ENCODE measurements at regions not wholly inside any gene's neighbourhood (a gene's known extent, or its start where the extent isn't known, plus 50 kb on each side); places are given as distances from the start of the nearest gene placed in this dataset.
A peak's percentile ranks its signal among the peaks of the same experiment; 100 is the strongest.
"Not testable (repeated sequence)": the region's sequence is repeated elsewhere in the genome, so short reads cannot be mapped to it uniquely, and the experiment has no call there.

DNA sequence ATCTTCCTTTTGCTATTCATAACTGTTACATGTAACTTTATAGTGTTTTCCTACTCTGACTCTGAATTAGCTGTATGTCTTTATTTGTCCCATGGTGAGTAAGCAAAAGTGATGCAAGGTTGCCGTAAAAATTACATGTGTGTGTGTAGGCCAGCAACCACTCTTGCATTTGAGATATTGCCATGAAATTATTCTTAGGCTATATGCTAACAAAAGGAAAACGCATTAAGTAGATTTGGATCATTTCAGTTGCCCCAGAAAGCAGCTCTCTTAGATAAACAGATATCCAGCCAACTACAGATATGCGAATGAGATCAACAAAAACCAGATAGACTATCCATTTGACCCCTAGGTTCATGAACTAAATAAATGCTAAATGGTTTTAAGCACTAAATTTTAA, 73.6 kb downstream of the CYLC2 start:
- peak in 1 of 3 donors; percentile 30 for DNase-seq

DNA sequence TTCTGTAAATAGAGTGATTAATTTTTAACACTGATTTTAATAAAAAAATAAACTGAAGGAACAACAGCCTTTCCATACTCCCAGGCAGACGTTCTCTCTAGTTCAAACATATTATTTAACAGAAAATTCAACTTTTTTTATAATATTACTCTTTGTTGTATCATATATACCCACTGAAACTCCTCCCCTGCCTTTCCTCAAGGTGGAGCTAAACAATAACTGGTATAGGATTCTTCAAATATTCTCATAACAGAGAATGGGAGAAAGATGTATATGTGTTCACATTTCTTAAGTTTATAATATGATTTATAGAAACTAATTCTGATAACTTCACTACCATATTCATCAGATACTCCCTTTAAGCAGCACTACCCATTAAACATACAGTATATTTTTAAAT, 83.4 kb downstream of the CYLC2 start:
- no peak for DNase-seq

DNA sequence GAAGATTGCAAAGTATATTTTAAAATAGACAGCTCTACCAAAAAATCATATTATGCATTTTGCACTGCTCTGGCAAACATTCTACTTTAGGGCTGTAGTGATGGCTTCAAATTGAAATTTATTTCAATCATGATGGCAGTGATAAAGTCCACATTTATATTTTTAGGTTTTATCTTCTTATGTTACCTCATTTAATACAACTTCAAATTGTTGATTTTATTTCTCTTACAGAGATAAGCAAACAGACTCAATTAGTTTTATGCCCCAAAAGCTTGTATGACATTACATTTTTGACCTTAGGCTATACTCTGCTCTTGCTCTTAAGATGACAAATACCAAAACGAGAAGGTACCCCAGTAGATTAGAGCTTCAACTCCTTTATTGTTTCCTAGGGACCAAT, 87.4 kb downstream of the CYLC2 start:
- DNase-seq, result no peak

DNA sequence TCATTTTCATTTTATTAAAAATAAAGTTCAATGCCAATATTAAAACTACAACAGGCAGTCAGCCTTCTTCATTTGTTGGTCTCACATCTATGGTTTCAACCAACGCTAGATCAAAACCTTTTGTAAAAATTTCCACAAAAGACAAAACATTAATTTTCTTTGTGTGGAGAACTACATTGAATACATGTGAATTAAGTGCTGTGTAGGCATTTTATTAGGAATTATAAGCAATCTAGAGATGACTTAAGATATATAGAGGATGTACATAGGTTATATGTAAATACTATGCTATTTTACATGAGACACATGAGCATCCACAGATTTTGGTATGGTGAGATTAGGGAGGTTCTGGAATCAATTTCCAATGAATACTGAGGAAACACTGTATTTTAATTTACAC, 94.2 kb downstream of the CYLC2 start:
- no peak for DNase-seq

DNA sequence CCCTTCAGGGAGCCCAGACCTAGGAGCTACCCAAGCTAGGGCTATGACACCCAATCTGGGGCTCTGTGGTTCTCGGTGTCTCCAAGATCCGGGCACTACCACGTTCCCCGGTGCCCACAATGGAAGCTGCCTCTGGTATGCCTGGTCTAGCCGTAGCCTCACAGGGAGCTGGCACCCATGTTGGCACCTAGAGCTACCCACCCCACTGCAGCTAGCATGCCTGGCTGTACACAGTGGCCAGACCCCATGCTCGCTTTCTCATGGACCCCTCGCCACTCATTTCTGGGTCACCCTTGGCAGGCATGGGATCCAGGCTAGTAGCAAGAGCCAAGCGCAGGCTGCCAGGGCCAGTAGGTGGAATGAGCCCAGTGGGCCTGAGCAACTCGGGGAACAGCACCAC, 109.0 kb downstream of the CYLC2 start:
- no peak for DNase-seq

DNA sequence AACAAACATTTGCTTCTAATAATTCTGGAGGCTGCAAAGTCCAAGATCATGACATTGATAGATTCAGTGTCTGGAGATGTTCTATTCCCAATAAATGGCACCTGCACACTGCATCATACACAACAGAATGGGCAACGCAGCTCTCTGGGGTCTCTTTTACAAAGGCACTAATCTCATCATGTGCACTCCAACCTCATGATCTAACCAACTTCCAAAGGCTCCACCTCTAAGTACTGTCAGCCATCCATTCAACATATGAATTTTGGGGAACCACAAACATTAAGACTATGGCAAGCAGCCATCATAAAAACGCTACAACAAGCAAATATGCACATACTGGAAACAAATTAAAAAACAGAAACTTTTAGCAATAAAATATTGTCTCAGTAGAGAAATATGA, 121.1 kb downstream of the CYLC2 start:
- DNase-seq, result peak; percentile 41 to 73 (median 45)

DNA sequence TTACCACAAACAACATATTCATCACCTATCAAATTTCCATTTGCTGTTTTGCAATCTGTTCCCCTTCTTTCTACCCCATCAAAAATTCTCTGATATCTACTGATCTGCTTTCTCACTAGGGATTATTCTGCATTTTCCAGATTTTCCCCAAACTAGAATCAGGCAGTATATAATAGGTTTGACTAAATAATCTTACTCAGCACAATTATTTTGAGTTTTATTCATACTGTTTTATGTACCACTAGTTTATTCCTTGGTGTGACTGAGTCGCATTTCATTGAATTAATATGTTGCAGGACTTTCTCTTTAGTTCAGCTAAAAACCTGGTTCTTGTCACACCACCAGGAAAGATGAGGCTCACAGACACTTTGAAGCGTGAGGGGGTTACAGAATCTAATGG, 131.4 kb downstream of the CYLC2 start:
- DNase-seq, result no peak

DNA sequence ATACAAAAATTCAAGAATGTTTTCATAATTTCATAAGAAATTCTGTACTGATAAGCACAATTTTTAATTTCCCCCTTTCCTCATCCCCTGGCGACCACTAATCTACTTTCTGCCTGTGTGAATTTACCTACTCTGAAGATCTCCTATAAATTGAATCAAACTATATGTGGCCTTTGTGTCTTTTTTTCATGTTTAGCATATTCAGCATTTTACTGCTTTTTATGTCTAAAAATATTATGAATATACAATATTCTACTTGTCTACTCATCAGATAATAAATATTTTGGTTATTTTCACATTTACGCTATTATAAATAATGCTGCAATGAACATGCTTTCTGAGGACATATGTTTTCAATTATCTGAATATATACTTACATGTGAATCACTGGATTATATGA, 144.8 kb downstream of the CYLC2 start:
- no peak for DNase-seq

DNA sequence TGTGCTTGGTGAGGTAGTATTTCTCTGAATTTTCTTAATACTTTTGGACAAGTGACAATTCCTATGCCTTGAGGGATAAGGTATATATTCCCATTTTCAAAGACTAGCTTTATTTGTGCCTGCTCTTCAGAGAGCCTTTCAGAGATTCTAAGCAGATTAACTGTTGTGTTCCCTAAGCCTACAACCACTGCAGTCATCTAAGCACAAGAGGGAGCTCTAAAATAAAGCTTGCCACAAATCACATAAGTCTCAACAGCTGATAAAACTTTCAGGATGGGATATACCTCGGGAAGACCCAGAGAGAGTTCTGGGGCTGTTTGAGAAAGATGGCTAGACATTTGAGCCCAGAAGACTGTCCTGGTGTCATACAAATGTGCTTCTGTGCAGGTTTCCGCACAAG, 157.3 kb downstream of the CYLC2 start:
- no peak for DNase-seq

DNA sequence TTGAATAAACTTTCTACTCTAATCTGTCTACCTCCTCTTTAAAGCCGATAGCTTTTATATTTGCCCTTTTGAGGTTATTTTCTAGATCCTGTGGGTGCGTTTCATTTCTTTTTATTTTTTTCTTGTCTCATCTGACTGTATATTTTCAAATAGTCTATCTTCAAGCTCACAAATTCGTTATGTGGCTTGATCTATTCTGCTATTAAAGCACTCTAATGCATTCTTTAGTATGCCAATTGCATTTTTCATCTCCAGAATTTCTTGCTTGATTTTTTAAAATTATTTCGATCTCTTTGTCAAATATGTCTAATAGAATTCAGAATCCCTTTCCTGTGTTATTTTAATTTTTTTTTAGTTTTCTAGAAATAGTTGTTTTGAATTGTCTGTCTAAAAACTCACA, 172.4 kb downstream of the CYLC2 start:
- DNase-seq, result no peak

DNA sequence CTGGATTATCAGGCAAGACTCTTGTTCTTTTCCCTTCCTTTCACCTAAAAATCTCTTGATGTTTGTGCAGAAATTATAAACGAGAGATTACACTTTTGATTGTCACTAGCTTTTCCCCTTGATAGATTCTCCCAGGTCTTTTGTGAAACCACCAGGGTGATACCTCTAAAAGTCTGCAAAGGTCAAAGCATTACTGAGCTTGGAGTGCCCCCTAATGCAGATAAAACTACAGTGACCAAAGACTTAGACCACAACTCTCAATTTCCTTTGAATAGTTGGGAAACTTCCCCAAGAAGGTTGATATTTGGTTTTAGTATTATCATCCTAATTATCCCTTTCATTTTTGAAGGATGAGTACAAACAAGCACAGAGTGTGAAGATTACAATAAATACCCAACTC, 173.1 kb downstream of the CYLC2 start:
- DNase-seq, result no peak

DNA sequence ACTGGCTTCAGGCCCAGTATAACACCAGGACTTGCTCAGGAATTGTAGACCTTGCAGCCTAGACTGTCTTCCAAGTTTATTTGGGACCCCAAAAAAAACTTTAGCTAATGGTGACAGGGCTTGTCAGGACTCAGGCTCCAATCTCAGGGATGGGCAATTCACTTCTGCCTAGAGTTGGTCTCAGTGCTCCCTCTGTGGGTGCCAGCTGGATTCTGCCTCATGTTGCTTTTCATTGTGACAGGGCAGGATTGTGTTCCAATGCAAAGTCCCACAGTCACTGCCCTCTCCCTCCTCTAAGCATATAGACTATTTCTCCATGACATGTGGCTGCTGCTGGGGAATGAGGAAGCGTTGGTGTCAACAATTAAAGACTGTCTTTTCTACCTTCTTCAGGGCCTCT, 174.7 kb downstream of the CYLC2 start:
- DNase-seq, result no peak

DNA sequence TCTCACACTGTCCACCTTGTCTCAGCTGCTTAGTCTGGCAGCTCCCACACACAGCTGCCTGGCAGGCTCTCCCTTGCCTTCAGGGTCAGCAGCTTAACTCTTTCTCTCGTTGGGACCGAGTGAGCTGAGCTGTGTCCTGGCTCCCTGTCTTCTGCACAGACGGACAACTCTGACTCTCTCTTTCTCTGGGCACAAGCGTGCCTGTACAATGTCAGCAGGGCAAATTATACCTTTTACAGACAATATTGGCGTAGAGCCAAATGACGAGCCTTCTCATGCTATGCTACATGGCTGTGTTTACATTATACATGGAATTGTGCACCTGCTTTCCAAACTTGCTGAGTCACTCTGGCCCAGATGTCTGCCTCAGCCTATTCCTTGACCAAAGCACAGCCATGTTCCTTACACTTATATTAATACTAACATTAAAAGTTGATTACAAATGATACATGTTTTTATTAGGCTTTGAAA, 188.6 kb downstream of the CYLC2 start:
- peak; percentile 56 to 86 (median 58) for DNase-seq

DNA sequence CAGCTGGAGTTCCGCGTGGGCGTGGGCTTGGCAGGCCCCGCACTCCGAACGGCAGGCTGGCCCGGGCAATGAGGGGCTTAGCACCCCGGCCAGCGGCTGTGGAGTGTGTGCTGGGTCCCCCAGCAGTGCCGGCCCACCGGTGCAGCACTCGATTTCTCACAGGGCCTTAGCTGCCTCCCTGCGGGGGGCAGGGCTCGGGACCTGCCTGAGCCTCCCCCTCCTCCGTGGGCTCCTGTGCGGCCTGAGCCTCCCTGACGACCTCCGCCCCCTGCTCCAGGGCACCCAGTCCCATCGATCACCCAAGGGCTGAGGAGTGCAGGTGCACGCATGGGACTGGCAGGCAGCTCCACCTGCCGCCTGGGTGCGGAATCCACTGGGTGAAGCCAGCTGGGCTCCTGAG, 191.8 kb downstream of the CYLC2 start:
- DNase-seq, result no peak

DNA sequence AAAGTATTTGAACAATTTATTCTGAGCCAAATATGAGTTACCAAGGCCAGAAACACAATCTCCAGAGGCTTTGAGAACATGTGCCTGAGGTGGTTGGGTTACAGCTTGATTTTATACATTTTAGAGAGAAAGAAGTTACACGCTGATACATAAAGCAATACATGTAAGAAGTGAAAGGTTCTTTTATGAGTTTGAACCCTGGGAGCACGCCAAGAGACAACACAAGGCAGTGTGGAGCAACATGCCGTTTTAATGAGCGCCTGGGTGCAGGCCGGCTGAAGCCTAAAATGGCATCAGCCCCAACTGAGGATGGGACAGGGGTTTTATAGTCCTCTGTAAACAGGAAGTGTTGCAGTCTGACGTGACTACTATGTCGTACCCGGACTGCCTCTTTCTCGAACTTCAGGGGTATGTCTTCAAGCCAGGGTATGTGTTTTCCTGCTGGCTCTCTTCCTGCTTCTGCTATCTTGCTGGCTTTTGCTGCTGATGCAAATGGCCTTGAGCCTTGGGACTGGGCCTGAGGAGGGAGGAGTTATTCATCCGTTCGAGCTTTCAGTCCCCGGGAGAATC, 193.7 kb downstream of the CYLC2 start:
- DNase-seq, result peak; percentile 25 to 79 (median 51)

DNA sequence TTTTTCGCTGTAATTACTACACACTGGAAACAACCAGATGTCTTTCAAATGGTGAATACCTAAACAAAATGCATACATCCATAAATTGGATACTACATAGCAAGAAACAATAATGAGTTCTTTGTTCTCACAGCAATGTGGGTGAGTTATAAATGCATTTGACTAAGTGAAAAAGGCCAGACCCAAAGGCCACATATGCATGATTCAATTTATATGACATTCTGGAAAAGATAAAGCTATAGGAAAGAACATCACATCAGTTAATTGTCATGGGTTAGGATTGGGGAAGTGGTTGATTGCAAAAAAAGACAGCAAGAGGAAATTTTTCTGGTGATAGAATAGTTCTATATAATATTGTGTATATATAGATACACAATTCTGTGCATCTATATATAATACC, 198.9 kb downstream of the CYLC2 start:
- no peak for DNase-seq

DNA sequence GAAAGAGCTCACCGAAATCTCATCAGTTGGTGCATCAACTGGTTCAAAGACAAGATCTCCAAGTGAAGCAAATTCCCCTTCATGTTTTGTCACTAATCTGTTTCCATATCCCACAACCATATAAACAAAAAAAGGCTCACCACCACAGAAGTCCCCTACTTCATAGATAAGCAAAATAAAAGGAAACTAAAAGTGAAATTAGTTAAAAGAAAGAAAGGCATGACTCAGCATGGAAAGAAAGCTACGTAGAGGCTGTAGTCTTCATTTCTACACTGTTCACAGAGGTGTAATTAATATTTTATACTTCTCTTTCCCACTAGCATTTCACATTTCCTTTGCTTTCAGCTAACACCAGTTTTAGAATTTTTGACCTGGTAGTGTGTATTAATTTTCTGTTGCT, 208.0 kb downstream of the CYLC2 start:
- no peak for DNase-seq

DNA sequence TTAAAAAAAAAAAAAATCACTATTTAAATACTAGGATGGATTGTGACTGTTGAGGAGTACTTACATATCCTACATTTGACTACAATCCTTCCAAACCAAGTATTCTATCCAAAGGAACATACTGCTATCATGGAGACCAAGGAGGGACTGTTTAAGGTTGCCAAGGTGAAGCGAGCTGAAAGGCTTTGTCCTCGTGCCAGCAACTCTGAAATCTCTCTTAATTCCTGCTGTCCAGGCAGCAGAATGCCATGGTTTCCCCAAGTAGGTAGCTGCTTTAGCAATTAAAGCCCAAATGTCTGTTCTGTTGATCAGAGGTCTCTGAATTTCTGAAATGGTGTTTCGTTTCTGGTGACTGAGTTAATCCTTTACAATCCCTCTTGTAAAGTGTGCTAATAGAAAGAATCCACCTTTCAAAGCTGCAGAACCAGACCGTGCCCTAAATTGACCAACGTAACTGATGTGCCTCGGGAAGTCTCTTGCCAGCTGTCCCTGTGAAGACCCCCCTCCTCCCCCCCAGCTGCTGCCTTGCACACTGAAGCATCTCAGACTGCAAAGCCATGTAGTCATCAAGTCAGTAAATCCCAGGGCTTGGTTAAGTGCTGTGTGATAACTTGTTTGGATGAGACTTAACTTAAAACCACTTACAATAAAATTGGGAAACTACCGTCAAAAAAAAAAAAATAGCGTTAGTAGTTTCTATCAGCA, 210.9 kb downstream of the CYLC2 start:
- peak in 1 of 3 donors; percentile 18 for DNase-seq

DNA sequence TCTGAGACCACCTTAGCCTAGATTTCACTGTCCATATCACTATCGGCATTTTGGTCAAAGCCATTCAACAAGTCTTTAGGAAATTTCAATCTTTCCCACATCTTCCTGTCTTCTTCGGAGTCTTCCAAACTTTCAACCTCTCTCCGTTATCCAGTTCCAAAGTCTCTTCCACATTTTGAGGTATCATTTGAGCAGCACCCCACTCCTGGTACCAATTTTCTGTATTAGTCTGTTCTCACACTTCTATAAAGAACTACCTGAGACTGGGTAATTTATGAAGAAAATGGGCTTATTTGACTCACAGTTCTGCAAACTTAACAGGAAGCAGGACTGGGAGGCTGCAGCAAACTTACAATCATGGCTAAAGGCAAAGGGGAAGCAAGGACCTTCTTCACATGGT, 215.5 kb downstream of the CYLC2 start:
- DNase-seq, result no peak

DNA sequence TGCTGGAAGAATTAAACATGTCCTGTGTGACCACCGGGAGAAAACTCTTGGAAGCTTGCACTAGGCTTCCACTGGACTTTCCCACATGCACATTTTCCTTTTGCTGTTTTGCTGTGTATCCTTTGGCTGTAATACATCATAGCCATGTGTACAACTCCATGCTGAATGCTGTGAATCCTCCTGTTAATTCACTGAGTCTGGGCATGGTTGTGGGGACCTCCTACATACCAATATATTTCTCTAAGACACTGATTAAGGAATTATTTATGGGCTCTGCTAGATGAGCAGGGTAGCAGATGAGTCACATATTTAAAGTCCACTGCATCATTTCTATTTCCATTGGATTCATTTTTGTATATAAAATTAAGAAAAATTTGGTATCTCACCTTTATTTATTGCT, 220.1 kb downstream of the CYLC2 start:
- DNase-seq, result no peak

DNA sequence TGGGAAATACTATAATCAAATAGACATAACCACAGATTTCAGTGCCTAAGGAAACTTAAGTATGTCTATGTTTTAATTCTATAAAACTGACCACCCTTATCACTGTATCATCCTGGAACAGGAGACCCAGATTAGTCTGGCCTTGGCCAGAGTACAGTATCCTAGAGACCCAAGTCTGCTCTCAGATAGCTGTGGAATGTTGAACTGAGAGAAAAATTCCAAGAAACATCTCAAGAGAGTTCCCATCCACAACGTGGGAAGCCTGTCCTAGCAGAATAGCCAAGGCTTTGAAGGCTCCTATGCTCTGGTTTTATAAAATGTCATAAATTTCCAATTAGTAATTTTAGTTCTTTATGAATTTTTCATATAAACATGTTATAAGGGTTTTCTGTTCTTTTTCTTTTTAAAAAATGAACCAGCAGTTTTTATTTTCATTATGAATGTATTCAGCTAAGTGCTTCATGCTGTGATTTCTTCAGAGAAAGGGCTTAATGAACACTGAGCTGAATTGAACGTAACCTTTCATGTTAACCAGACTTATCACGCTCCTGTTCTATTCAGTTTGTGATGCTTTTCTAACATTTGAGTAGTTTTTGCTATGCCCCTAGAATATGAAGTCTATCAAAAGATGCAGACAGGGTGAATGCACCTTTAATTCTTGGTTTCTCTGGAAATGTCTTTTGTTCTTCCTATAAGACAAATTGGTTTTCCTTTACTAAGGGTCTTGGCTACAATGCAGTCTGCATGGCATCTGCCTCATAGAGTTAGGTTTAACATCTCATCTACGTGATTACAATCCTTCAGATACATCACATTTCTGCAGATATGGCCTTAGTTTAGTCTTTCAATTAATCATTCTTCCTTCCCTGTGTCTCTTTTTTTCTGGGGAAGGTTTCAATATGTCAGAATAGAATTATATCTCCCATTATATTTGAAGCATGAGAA, 230.8 kb downstream of the CYLC2 start:
- DNase-seq, result peak in 1 of 3 donors; percentile 35

DNA sequence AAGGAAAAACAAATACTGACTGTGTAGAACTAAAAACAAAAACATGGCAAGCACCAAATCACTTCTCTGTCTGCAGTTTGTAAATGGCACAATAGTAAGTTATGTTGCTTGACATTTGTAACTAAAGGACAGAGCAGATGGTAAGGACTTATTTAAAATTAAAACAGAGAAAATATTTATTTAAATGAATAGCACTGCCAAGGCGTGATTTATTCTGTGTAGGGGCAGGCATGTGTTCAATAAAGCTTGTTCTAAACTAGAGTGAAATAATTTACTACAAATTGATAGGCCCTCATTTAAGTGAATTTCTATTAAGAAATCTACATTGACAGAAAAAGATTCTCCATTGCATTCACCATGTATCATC, 231.5 kb downstream of the CYLC2 start:
- DNase-seq, result no peak

DNA sequence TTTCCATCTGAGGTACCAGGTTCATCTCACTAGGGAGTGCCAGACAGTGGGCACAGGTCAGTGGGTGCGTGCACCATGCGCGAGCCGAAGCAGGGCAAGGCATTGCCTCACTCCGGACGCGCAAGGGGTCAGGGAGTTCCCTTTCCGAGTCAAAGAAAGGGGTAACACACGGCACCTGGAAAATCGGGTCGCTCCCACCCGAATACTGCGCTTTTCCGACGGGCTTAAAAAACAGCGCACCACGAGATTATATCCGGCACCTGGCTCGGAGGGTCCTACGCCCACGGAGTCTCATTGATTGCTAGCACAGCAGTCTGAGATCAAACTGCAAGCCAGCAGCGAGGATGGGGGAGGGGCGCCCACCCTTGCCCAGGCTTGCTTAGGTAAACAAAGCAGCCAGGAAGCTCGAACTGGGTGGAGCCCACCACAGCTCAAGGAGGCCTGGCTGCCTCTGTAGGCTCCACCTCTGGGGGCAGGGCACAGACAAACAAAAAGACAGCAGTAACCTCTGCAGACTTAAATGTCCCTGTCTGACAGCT, 242.5 kb downstream of the CYLC2 start:
- not testable (repeated sequence) for DNase-seq

Measured in muscle of back (tissue), 3 donors.